Stimulated activated CD4-positive, alpha-beta T cell treated with anti-CD3 and anti-CD28 coated beads, Interleukin-1b, Interleukin-23, amount 100 ng/mL, for 4 hours (primary cell): ENCODE measurements at regions not wholly inside any gene's neighbourhood (a gene's known extent, or its start where the extent isn't known, plus 50 kb on each side); places are given as distances from the start of the nearest gene placed in this dataset.

Experiments used
- DNase-seq, 2 donors: peaks; one replicate each; pipeline ENCODE4 v3.0.0-alpha.2; 2020; ENCODE audit warnings: low read depth in 2 of 2

- DNase-seq = no peak
Observed at GRCh38 chr4:152095701-152096070, 334.9 kb upstream of the GATB start.

DNA sequence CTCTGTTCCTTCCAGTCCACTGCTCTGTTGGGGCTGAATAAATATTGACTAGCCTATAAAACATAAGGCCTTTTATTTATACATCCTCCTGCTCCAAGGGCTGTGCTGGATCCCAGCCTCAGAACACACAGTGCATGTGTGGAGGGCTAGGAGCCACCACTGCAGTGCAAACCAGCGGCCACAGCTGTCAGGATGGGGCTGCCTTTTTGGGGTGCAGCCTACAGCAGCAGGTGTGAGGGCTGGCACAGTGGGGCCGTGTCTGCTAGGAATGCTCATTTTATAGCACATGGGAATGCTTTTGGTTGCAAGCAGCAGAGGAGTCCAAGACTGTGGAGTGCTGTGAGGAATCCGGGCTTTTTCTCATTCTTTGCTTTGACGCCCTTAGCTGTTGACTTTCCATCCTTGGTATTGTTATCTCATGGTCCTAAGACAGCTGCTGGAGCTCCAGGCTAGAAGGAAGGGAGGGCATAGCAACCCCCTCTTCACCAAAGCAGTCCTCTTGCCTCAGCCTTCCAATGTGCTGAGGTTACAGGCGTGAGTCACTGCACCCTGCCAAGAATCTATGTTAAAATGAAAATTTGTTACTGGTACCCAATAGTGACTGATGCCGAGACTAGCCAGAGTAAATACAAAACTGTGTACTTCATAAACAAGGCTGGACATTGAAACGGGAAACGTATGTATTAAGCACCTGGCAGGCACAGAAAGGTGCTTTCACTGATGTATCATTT is 334.3 kb upstream of the GATB start:
- no peak for DNase-seq

GRCh38 chr4:152091405-152091804 is 330.6 kb upstream of the GATB start:
- DNase-seq = no peak

DNA sequence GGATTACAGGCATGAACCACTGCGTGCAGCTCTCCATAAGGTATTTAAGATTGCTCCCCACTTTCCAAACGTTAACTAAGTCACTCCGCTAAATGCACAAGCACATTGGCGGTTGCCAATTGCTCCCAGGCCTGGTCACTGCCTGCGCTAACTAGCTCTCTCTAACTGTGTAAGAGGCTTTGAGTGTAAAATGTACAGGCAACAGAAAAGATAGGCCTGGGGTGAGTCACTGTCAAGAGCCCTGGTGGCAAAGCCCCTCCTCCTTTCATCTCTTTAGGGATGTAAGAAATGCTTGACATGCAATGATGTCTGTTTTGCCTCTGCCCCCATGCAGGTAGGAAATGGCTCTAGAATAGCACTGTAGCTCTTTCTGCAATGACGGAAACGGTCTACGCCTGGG is 329.7 kb upstream of the GATB start:
- no peak for DNase-seq

DNA sequence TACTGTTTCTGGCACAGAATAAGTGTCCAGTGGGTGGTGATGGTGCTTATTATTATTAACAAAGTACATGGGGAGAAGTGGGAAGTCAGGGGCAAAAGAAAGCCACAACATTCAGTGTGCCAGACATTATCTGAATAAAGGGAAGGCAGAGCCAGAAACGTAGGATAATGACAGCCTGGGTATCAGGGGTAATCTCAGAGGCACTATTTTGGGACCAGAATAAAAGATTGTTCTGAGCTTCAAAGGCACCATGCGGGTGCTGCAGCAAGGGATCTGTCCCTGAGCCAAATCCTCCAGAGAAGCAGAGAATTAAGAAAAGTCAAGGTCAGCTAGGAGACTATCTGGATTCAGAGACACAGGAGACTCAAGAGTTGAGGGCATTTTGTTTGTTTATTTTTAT is 328.8 kb upstream of the GATB start:
- no peak for DNase-seq

- DNase-seq = no peak
Observed at GRCh38 chr4:152087335-152087734, 326.5 kb upstream of the GATB start.

GRCh38 chr4:152085657-152086056 is 324.9 kb upstream of the GATB start:
- no peak for DNase-seq

DNA sequence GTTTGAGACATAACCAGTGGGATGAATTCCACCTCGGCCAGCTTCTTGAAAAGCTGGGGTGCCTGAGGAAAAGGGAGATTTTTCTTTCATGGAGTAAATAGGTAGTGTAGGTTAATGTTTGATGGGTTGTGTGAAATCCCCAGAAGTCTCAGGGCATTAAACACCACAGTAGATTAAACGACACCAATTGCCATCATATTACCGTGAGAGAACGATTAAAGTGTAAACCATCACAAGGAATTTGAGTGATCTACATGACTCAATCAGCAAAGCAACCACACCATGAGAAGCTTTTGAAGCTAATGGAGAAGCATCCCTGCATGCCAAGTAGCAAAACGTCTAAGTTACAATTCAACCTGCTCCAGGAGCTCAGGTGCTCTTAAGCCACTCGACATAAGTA is 322.5 kb upstream of the GATB start:
- no peak for DNase-seq

- no peak for DNase-seq
Observed at GRCh38 chr4:152081024-152081423, 320.2 kb upstream of the GATB start.

- no peak for DNase-seq
Observed at GRCh38 chr4:152079543-152080293, 318.9 kb upstream of the GATB start.

DNA sequence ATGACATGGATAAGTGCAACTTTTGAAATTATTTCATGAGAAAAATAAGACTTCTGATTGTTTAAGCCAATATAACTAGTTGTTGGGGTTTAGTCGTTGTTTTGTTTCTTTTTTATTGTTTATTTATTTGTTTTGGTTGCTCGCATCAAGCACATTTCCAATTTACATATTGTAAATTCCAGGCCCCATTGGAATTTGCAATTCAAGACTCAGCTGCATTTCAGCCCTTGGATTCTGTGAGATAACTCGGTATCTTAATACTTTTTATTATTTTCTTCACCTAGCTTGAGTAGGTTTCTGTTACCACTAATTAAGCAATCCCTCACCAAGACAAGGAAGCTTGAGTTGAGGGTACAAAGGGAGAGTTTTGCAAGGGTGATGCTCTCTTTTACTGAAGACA is 318.3 kb upstream of the GATB start:
- DNase-seq = no peak

DNA sequence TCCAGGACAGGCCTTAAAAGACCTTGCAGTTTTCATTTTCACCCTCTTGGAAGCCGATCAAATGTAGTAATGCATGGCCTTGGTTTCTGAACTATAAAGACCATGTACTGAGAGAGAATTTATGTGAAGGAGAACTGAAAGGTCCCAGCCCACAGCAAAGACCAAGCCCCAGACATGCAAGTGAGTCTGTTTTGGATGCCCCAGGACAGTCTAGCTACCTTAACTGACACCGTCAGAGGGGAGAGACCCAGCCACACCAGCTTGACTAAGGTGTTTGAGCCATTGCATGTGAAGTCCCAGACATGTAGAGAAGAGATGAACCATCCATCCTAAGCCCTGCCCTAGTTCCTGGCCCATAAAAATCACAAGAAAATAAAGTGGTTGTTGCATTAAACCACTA is 316.8 kb upstream of the GATB start:
- no peak for DNase-seq

GRCh38 chr4:152075253-152075928 is 314.6 kb upstream of the GATB start:
- no peak for DNase-seq

DNA sequence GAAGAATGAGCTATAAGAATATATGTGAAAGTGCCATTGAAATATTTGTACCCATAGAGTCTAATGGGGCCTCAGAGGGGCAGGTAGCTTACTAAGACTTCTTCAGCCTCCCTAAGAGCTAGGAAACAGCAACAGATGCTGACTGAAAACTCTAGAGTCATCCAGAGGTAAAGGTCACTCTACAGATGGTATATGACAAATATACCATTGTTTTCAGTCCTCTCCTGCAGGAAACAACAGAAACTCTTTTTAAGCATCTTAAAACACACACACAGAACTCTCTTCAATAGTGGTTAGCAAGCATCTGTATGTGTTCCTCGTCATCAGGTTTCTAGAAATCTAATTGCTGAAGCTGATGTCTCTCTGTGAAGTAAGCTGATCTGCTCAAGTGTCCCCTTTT is 313.8 kb upstream of the GATB start:
- DNase-seq = no peak

GRCh38 chr4:152074088-152074437 is 313.3 kb upstream of the GATB start:
- DNase-seq = no peak

DNA sequence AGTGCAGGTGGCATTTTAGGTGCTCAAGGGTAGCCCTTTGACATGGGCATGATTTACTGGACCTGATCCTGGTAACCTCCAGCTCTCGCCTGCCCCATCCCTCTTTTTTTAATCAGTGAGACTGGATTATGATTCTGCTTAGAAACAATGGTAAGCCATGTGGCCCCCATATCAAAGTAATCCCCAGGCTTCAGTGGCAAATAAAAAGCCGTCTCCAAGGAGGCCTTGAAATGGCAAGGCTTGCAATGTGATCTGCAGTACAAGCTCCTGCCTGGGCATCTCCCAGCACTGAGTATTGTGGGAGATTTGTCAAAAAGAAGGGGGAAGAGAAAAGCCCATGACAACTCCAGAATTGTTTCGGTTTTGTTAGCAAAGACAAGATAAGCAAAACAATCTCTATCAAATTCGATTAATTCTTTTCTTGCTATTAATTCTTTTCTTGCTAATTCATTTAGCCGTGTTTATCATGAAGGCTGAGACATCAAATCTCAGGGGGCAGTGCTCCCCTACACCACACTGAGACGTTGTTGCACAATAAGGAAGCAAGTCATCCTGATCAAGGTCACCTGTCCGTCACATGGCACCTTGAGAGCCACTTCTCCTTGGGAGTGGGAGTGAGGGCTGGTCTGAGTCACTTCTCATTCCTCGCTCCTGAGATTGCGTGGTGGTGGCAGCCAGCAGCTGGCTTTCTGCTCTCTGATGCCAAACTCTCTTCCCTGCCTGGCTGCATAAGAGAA is 312.7 kb upstream of the GATB start:
- no peak for DNase-seq

- no peak for DNase-seq
Observed at GRCh38 chr4:152072906-152073305, 312.1 kb upstream of the GATB start.

- DNase-seq = no peak
Observed at GRCh38 chr4:152072001-152072485, 311.2 kb upstream of the GATB start.

DNA sequence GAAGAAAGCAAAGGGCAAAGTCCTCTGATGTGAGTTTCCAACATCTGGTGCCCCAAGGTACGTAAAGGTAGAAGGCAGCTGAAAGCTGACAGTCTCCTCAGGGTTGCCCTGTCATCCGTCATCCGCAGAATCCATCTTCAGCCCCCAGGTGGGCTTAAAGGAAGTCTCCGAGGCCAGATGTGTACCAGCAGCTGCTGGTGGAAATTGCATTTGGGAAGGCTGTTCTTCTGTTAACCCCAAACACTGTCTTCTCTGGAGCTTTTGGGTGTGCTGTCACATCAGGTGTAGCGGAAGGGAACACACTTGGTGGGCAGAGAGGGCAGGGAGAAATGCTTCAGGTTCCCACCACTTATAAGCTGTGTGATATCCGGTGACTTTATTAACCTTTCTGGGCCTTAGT is 310.0 kb upstream of the GATB start:
- DNase-seq = no peak

DNA sequence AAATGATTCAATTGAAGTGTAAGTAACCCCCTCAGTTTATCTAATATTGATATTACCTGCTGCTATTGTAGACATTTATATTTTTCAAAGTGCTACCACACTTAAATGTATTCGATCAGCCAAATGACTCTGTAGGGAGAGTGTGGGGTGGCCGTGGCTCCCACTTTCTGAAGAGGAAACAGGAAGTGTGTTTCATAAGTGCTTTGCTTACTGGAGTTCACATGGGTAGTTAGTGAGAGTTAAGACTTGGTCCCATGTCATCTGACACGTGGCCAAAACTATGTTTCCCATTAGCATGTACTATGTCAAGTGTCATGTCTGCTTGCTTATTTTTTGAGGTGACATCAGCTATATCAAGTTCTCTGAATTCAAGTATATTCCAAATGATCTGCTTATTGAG is 308.1 kb upstream of the GATB start:
- DNase-seq = no peak

DNA sequence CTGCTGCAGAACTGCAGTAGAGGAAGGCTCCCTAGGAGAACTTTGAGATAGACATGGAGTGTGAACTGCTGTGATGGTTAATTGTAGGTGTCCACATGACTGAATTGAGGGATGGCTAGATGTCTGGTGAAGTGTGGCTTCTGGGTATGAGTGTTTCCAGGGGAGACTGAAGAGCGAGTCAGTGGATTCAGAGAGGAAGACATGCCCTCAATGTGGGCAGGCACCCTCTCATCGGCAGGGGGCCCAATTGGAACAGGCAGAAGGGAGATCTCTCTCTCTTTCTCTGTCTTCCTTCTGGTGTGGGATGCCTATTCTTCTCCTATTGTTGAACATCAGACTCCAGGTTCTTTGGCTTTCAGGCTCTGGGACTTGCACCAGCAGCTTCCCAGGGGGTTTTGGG is 304.7 kb upstream of the GATB start:
- DNase-seq = no peak

GRCh38 chr4:152064753-152065152 is 303.9 kb upstream of the GATB start:
- DNase-seq = no peak
